ENCODE measurements at regions not wholly inside any gene's neighbourhood (a gene's known extent, or its start where the extent isn't known, plus 50 kb on each side); places are given as distances from the start of the nearest gene placed in this dataset.

DNA sequence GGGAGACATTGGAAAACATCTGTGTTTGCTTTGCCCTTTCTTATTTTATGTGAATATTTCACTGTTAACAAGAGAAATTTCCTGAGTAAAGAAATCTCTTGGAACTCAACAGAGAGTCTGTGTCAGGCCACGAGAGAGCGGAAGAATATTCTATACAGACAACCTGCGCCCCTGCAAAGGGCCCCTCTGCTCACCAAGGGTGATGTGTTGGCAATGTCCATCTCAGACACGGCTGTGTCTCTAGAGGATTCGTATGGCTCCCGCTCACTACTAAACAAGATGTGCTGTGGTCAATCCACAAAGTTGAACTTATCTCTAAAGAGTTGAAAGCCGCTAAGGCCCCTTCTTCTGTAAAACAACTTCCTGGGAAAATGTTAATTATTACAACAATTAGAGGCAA, 241.0 kb upstream of the IRX1 start:
- Histone ChIP-seq H3K36me3 (replicated peaks in 1 of 2; ENCODE audit: insufficient read depth in 1 of 2, low read depth in 2 of 2) (no peaks in the 10 kb centered on the region), H3K27ac (no peak overlapping the region), H3K4me1 (no peaks in the 10 kb centered on the region), H3K9me3 (no peaks in the 10 kb centered on the region), H3K4me3 (no peak overlapping the region), H3K27me3 (no peaks in the 10 kb centered on the region)
- ATAC-seq (no peak), DNase-seq (no peak)
- WGBS, 2 donors = 78 to 80% methylated on average over 7 of the region's 7 CpGs
- TF ChIP-seq, protein P1, sequence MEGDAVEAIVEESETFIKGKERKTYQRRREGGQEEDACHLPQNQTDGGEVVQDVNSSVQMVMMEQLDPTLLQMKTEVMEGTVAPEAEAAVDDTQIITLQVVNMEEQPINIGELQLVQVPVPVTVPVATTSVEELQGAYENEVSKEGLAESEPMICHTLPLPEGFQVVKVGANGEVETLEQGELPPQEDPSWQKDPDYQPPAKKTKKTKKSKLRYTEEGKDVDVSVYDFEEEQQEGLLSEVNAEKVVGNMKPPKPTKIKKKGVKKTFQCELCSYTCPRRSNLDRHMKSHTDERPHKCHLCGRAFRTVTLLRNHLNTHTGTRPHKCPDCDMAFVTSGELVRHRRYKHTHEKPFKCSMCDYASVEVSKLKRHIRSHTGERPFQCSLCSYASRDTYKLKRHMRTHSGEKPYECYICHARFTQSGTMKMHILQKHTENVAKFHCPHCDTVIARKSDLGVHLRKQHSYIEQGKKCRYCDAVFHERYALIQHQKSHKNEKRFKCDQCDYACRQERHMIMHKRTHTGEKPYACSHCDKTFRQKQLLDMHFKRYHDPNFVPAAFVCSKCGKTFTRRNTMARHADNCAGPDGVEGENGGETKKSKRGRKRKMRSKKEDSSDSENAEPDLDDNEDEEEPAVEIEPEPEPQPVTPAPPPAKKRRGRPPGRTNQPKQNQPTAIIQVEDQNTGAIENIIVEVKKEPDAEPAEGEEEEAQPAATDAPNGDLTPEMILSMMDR (IDR thresholded peaks at IDR 0.05) = no peak
- TF ChIP-seq POLR2A (IDR thresholded peaks at IDR 0.05) = no peak
- intact Hi-C loops (cut with DNase I) = no loop called here

DNA sequence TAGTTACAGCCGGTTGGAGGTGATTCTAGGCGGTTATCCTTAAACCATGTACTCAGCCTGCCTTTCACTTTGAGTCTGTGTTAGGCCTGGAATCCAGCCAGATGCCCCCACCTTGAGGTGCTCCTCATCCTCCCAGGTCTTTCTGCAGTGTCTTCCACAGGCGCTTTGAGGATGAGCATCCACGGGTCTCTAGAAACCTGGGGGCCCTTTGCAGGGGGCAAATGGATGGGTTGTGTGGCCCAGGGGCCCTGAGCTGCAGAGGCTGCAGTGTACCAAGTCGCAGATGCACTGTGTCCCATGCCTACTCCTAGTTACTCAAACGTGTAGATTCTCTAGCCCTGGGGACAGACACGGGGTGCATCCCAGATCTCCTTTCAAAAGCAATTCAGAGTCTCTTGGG, 242.1 kb upstream of the IRX1 start:
- H3K27ac ChIP-seq = no peak overlapping the region
- no peaks in the 10 kb centered on the region for H3K27me3 ChIP-seq
- DNase-seq (no peak), ATAC-seq (no peak)
- no peaks in the 10 kb centered on the region for H3K36me3 ChIP-seq (replicated peaks in 1 of 2; ENCODE audit: insufficient read depth in 1 of 2, low read depth in 2 of 2)
- intact Hi-C loops (cut with DNase I) = no loop called here
- WGBS, 2 donors = 67 to 69% methylated on average over 7 of the region's 7 CpGs
- no peak for TF ChIP-seq POLR2A (IDR thresholded peaks at IDR 0.05)
- TF ChIP-seq, protein P1 (IDR thresholded peaks at IDR 0.05) = no peak
- H3K9me3 ChIP-seq = no peaks in the 10 kb centered on the region
- no peak overlapping the region for H3K4me3 ChIP-seq
- H3K4me1 ChIP-seq = no peaks in the 10 kb centered on the region

DNA sequence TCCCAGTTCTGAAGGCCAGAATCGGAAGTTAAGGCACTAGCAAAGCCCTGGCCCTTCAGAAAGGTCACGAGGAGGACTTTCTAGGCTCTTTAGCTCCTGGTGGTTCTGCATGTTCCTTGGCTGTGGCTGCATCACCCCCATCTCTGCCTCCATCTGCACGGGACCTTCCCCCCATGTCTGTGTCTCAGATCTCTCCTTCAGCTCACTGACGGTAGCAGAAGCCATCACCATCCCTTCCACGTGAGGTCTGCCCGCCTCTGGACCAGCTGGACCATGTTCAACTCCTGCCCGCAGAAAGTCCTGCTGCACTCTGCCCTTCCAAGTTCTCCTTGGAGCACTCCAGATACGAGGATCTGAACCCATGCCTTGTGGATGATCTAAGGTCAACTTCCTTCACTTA, 242.9 kb upstream of the IRX1 start:
- Histone ChIP-seq H3K4me3 (no peak overlapping the region), H3K27ac (no peak overlapping the region), H3K36me3 (replicated peaks in 1 of 2; ENCODE audit: insufficient read depth in 1 of 2, low read depth in 2 of 2) (no peaks in the 10 kb centered on the region), H3K27me3 (no peaks in the 10 kb centered on the region), H3K4me1 (no peaks in the 10 kb centered on the region), H3K9me3 (no peaks in the 10 kb centered on the region)
- ATAC-seq (no peak), DNase-seq (no peak)
- 68 to 74% methylated on average over 8 of the region's 8 CpGs for WGBS, 2 donors
- intact Hi-C loops (cut with DNase I) = no loop called here
- TF ChIP-seq, protein P1 (IDR thresholded peaks at IDR 0.05) = no peak
- no peak for TF ChIP-seq POLR2A (IDR thresholded peaks at IDR 0.05)

DNA sequence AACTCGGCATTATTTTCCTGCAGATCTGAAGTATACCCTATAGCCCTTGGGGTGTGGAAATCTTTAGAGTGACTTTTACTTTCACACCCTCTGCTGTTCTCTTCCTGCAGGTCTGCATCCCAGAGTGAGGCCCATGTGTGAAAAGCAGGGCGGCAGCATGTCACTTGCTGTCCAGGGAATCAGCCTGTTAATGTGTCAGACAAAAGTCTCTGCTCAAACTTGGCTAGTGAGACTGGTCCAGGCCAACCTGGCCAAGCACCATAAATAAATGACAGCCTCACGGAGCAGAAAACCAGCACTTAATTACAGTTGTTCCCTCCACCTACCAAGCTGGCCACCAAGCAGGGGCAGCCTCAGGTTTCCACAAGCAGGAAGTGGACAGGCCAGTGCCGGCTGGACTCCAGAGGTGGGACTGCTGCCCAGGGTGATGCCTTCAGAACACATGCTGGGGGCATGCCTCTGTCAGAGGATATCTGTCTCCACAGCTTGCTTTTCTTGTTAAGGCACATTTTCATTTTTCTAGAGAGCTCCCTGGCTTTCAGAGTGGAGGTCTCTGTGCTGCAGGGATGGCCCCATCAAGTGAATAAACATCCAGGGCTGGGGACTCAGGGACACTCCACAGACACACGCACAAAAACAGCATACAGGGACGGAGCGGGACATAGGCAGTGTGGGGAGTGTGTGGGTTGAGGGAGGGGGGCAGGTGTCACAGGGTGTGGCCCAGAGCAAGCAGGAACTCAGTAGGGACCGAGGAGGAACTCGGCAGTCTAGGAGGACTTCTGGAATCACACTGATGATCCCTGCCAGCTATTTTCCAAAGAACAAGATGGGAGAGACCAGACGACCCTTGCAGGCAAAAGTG, 243.8 kb upstream of the IRX1 start:
- no peaks in the 10 kb centered on the region for H3K27me3 ChIP-seq
- no peak overlapping the region for H3K4me3 ChIP-seq
- no peaks in the 10 kb centered on the region for H3K4me1 ChIP-seq
- no peak overlapping the region for H3K27ac ChIP-seq
- TF ChIP-seq POLR2A (IDR thresholded peaks at IDR 0.05) = no peak
- TF ChIP-seq, protein P1 (IDR thresholded peaks at IDR 0.05) = no peak
- intact Hi-C loops (cut with DNase I) = no loop called here
- ATAC-seq = no peak
- no peaks in the 10 kb centered on the region for H3K36me3 ChIP-seq (replicated peaks in 1 of 2; ENCODE audit: insufficient read depth in 1 of 2, low read depth in 2 of 2)
- no peaks in the 10 kb centered on the region for H3K9me3 ChIP-seq
- 65% methylated on average over 8 to 10 of the region's 10 CpGs for WGBS, 2 donors
- DNase-seq = no peak

DNA sequence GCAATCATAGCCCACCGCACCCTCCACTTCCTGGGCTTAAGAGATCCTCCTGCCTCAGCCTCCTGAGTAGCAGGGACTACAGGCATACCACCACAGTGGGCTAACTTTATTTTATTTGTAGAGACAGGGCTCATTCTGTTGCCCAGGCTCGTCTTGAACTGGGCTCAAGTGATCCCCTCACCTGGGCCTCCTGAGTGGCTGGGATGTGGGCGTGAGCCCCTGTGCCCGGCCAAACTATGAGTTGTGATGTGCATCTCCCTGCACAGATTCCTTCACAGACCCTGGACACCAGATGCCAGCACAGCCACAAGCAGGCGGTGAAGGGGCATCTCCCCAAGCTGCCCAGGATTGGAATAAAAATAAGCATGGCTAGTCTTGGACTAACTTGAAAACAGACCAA, 244.9 kb upstream of the IRX1 start:
- no peak overlapping the region for H3K27ac ChIP-seq
- H3K4me3 ChIP-seq = no peak overlapping the region
- WGBS, 2 donors = 72 to 77% methylated on average over 5 of the region's 5 CpGs
- DNase-seq (no peak), ATAC-seq (no peak)
- no peaks in the 10 kb centered on the region for H3K27me3 ChIP-seq
- H3K36me3 ChIP-seq (replicated peaks in 1 of 2; ENCODE audit: insufficient read depth in 1 of 2, low read depth in 2 of 2) = no peaks in the 10 kb centered on the region
- intact Hi-C loops (cut with DNase I) = no loop called here
- H3K9me3 ChIP-seq = no peaks in the 10 kb centered on the region
- no peaks in the 10 kb centered on the region for H3K4me1 ChIP-seq
- TF ChIP-seq, protein P1 (IDR thresholded peaks at IDR 0.05) = no peak
- TF ChIP-seq POLR2A (IDR thresholded peaks at IDR 0.05) = no peak

Data from body of pancreas (tissue), 4 donors.